Mammary epithelial cell (primary cell): ENCODE measurements at regions not wholly inside any gene's neighbourhood (a gene's known extent, or its start where the extent isn't known, plus 50 kb on each side); places are given as distances from the start of the nearest gene placed in this dataset.

ENCODE experiments used
- EZH2 ChIP-seq: IDR thresholded peaks from 2 replicates; pipeline ENCODE4 v1.6.1; 2012; ENCODE audit warnings: low read length, inconsistent platforms, borderline replicate concordance
- TF ChIP-seq, protein P1 (sequence below), 2 donors: IDR thresholded peaks in 1 of 2; conservative IDR thresholded peaks in 1 of 2; 2 replicates each; pipeline ENCODE4 v1.5.1; 2011 to 2012; ENCODE audit warnings: inconsistent platforms in 2 of 2, low read length in 2 of 2, mild to moderate bottlenecking in 2 of 2, control low read depth in 1 of 2, low read depth in 1 of 2; ENCODE audit not compliant: insufficient read depth in 1 of 2; ENCODE audit errors: extremely low read depth in 1 of 2

DNA sequence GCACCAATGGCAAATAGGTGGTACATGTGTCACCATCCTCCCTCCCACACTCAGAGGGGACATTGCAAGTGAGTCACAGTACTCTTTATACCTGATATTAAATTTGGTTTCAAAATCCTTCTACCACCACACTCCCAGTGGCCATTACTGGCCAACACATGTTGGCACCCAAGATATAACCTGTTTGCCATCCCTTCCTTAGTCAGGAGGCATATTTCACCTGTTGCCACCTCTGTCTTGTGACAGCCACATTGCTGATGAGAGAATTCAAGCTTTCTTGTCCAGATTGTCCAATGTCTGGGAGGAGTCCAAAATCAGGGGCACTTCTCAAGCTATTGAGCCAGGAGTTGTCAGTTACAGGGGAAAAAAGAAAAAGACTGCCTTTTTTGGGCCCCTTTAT, 80.2 kb upstream of the WWC1 start:
- TF ChIP-seq EZH2: no peak
- TF ChIP-seq, protein P1, sequence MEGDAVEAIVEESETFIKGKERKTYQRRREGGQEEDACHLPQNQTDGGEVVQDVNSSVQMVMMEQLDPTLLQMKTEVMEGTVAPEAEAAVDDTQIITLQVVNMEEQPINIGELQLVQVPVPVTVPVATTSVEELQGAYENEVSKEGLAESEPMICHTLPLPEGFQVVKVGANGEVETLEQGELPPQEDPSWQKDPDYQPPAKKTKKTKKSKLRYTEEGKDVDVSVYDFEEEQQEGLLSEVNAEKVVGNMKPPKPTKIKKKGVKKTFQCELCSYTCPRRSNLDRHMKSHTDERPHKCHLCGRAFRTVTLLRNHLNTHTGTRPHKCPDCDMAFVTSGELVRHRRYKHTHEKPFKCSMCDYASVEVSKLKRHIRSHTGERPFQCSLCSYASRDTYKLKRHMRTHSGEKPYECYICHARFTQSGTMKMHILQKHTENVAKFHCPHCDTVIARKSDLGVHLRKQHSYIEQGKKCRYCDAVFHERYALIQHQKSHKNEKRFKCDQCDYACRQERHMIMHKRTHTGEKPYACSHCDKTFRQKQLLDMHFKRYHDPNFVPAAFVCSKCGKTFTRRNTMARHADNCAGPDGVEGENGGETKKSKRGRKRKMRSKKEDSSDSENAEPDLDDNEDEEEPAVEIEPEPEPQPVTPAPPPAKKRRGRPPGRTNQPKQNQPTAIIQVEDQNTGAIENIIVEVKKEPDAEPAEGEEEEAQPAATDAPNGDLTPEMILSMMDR (conservative IDR thresholded peaks at IDR 0.05 in 1 of 2, IDR thresholded peaks at IDR 0.05 in 1 of 2; ENCODE audit: extremely low read depth in 1 of 2, insufficient read depth in 1 of 2, low read depth in 1 of 2, low read length in 2 of 2): no peak
